ENCODE measurements at regions not wholly inside any gene's neighbourhood (a gene's known extent, or its start where the extent isn't known, plus 50 kb on each side); places are given as distances from the start of the nearest gene placed in this dataset.

- Histone ChIP-seq H3K9me3 (ENCODE audit: control insufficient read depth, insufficient read depth, low read length) (no peaks in the 10 kb centered on the region), H3K36me3 (ENCODE audit: control insufficient read depth, insufficient read depth, low read length) (no peaks in the 10 kb centered on the region), H3K4me1 (ENCODE audit: control insufficient read depth, insufficient read depth, low read length) (peaks cover 24% of the 10 kb centered on the region), H3K27ac (ENCODE audit: low read length) (peak overlapping the region; percentile 52), H3K4me3 (ENCODE audit: low read length) (no peak overlapping the region), H3K27me3 (ENCODE audit: control insufficient read depth, insufficient read depth, low read length) (no peaks in the 10 kb centered on the region)
- WGBS (ENCODE audit: insufficient coverage), result 59% methylated on average over 18 of the region's 18 CpGs
- ATAC-seq (peak; percentile 79 to 92 (median 86)), DNase-seq (peak; percentile 41 to 46)
- H3K4me1 Mint-ChIP-seq, result peaks cover 19 to 23% of the 10 kb centered on the region in 2 donors
- H3K27me3 Mint-ChIP-seq (ENCODE audit: low read depth in 2 of 2), result peaks cover 10% of the 10 kb centered on the region in 2 donors
- peak overlapping the region; percentile 76 for H3K4me3 Mint-ChIP-seq
- H3K36me3 Mint-ChIP-seq, result no peaks in the 10 kb centered on the region
- intact Hi-C loops (cut with micrococcal nuclease), result loop anchor here (2.0 to 10.0 kb wide), 4 partner anchors 45 to 251 kb away; partner anchors contain the start of gene IRF2BP2
- peak overlapping the region; percentile 76 to 86 for H3K27ac Mint-ChIP-seq
- no peaks in the 10 kb centered on the region for H3K9me3 Mint-ChIP-seq
- TF ChIP-seq CTCF (IDR thresholded peaks at IDR 0.05), result no peak
These were observed 256.3 kb upstream of the IRF2BP2 start for GRCh38 chr1:234866007-234866866.

GRCh38 chr1:234865171-234866006, 255.4 kb upstream of the IRF2BP2 start:
- H3K9me3 ChIP-seq (ENCODE audit: control insufficient read depth, insufficient read depth, low read length), result peaks cover 2% of the 10 kb centered on the region
- peak overlapping the region; percentile 31 for H3K27ac ChIP-seq (ENCODE audit: low read length)
- H3K4me3 ChIP-seq (ENCODE audit: low read length), result no peak overlapping the region
- peaks cover 24% of the 10 kb centered on the region for H3K4me1 ChIP-seq (ENCODE audit: control insufficient read depth, insufficient read depth, low read length)
- no peaks in the 10 kb centered on the region for H3K36me3 ChIP-seq (ENCODE audit: control insufficient read depth, insufficient read depth, low read length)
- ATAC-seq (no peak), DNase-seq (no peak)
- Mint-ChIP-seq H3K9me3 (no peaks in the 10 kb centered on the region), H3K27ac (peak overlapping the region; percentile 76 to 86), H3K36me3 (no peaks in the 10 kb centered on the region), H3K27me3 (ENCODE audit: low read depth in 2 of 2) (peaks cover 10% of the 10 kb centered on the region in 2 donors), H3K4me1 (peaks cover 19 to 23% of the 10 kb centered on the region in 2 donors), H3K4me3 (peak overlapping the region; percentile 76)
- WGBS (ENCODE audit: insufficient coverage), result 94% methylated on average over 6 of the region's 7 CpGs
- intact Hi-C loops (cut with micrococcal nuclease), result loop anchor here (2.0 to 10.0 kb wide), 4 partner anchors 45 to 251 kb away; partner anchors contain the start of gene IRF2BP2
- TF ChIP-seq CTCF (IDR thresholded peaks at IDR 0.05), result no peak
- H3K27me3 ChIP-seq (ENCODE audit: control insufficient read depth, insufficient read depth, low read length), result no peaks in the 10 kb centered on the region

- Mint-ChIP-seq H3K27ac (no peak overlapping the region), H3K36me3 (no peaks in the 10 kb centered on the region), H3K4me3 (no peak overlapping the region), H3K9me3 (no peaks in the 10 kb centered on the region), H3K27me3 (ENCODE audit: low read depth in 2 of 2) (peaks cover 5 to 10% of the 10 kb centered on the region in 2 donors), H3K4me1 (peaks cover 19 to 23% of the 10 kb centered on the region in 2 donors)
- no peak overlapping the region for H3K27ac ChIP-seq (ENCODE audit: low read length)
- DNase-seq, result no peak
- peaks cover 2% of the 10 kb centered on the region for H3K9me3 ChIP-seq (ENCODE audit: control insufficient read depth, insufficient read depth, low read length)
- peaks cover 24% of the 10 kb centered on the region for H3K4me1 ChIP-seq (ENCODE audit: control insufficient read depth, insufficient read depth, low read length)
- no peak for TF ChIP-seq CTCF (IDR thresholded peaks at IDR 0.05)
- no peaks in the 10 kb centered on the region for H3K27me3 ChIP-seq (ENCODE audit: control insufficient read depth, insufficient read depth, low read length)
- H3K36me3 ChIP-seq (ENCODE audit: control insufficient read depth, insufficient read depth, low read length), result no peaks in the 10 kb centered on the region
- intact Hi-C loops (cut with micrococcal nuclease), result loop anchor here (10.0 kb wide), 2 partner anchors 89 to 249 kb away; partner anchors contain the start of gene IRF2BP2
- 93% methylated on average over 3 of the region's 3 CpGs for WGBS (ENCODE audit: insufficient coverage)
- ATAC-seq, result no peak
- no peak overlapping the region for H3K4me3 ChIP-seq (ENCODE audit: low read length)
These were observed 254.1 kb upstream of the IRF2BP2 start for GRCh38 chr1:234864116-234864515.
